ENCODE measurements at regions not wholly inside any gene's neighbourhood (a gene's known extent, or its start where the extent isn't known, plus 50 kb on each side); places are given as distances from the start of the nearest gene placed in this dataset.

DNA sequence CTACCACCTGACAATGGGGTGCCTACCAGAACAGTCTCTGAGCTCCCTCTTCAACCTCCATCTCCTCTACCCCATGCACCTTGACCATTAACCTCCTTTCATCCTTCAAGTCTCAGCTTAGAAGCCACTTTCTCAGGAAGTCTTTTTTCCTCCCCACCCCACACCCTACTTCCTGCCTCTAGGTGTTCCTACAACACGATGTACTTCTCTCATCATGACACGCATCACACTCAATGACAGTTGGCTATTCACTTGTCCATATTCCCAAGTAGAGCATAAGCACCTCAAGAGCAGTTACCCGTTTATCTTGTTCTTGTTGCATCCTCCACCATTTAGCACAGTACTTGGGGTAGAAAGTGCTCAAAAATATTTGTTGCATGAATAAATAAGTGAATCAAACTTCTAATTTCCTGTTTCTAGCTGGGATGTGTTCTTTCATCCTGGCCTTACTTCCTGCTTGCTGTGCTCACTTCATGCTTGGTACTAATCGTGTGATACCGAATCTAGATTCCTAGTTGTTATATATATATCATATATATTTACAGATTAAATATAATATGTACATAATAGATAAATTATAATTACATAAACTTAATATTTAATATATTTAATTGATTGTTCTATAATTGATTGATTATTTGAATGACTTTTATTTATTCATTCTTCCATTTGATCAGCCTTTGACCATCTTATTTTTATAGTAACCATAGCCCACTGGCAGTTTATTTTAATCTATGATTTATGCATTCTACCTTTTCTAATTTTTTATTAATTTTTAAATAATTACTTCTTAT, 177.5 kb upstream of the TMEM45B start:
- Histone ChIP-seq H3K36me3 (no peaks in the 10 kb centered on the region), H3K4me3 (no peak overlapping the region), H3K27ac (no peak overlapping the region), H3K4me1 (no peaks in the 10 kb centered on the region), H3K9me3 (no peaks in the 10 kb centered on the region), H3K27me3 (no peaks in the 10 kb centered on the region)
- WGBS, 5 donors = 67 to 91% (median 78%) methylated on average over 5 of the region's 5 CpGs
- DNase-seq = no peak
- TF ChIP-seq POLR2AphosphoS5 (IDR thresholded peaks at IDR 0.05) (no peak), POLR2A (IDR thresholded peaks at IDR 0.05) (no peak), EP300 (IDR thresholded peaks at IDR 0.05) (no peak)
- TF ChIP-seq, protein P1, sequence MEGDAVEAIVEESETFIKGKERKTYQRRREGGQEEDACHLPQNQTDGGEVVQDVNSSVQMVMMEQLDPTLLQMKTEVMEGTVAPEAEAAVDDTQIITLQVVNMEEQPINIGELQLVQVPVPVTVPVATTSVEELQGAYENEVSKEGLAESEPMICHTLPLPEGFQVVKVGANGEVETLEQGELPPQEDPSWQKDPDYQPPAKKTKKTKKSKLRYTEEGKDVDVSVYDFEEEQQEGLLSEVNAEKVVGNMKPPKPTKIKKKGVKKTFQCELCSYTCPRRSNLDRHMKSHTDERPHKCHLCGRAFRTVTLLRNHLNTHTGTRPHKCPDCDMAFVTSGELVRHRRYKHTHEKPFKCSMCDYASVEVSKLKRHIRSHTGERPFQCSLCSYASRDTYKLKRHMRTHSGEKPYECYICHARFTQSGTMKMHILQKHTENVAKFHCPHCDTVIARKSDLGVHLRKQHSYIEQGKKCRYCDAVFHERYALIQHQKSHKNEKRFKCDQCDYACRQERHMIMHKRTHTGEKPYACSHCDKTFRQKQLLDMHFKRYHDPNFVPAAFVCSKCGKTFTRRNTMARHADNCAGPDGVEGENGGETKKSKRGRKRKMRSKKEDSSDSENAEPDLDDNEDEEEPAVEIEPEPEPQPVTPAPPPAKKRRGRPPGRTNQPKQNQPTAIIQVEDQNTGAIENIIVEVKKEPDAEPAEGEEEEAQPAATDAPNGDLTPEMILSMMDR (IDR thresholded peaks at IDR 0.05) = no peak
- intact Hi-C loops (cut with DNase I; ENCODE audit: low total_unique reads) = no loop called here

DNA sequence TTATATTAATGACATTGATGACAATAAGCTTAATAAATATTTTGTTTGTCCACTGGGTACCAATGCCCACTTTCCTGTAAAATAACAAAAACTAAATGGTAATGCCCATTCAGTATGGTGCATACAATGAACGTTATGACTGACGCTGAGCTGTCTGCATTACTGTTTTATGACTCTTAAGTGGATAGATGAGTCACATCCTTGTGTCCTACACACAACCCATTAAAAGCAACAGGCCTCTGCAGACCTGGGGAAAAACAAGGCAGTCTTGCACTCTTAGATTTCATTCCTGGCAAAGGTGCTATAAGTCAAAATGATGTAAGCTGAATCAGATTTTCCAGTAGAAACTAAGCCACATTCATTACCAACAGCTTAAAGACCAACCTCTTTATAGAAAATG, 176.3 kb upstream of the TMEM45B start:
- no peaks in the 10 kb centered on the region for H3K27me3 ChIP-seq
- no peaks in the 10 kb centered on the region for H3K4me1 ChIP-seq
- H3K4me3 ChIP-seq = no peak overlapping the region
- H3K36me3 ChIP-seq = no peaks in the 10 kb centered on the region
- WGBS, 5 donors = 60 to 90% (median 84%) methylated on average over 2 of the region's 2 CpGs
- no peaks in the 10 kb centered on the region for H3K9me3 ChIP-seq
- TF ChIP-seq POLR2AphosphoS5 (IDR thresholded peaks at IDR 0.05) (no peak), POLR2A (IDR thresholded peaks at IDR 0.05) (no peak), EP300 (IDR thresholded peaks at IDR 0.05) (no peak)
- TF ChIP-seq, protein P1 (IDR thresholded peaks at IDR 0.05) = no peak
- H3K27ac ChIP-seq = no peak overlapping the region
- DNase-seq = no peak
- intact Hi-C loops (cut with DNase I; ENCODE audit: low total_unique reads) = no loop called here

DNA sequence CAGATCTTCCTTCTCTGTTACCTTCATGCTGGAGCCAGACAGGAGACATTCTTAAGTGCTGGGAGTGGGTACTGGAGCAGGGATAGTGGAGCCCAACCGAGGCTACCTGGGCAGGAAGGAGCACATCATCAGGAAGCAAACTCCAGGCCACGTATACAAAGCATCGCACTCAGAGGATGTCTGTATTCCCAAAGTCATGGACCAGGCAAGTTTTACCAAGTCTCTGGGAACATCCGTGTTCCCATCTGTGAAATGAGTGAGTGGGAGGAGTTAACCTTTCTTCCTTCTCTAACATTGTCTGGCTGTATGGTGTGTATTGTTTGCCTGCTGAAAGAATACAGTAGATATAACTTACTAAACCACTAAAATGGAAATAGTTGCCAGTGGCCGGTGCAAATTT, 175.0 kb upstream of the TMEM45B start:
- TF ChIP-seq POLR2A (IDR thresholded peaks at IDR 0.05) = no peak
- TF ChIP-seq EP300 (IDR thresholded peaks at IDR 0.05) = no peak
- no peak for TF ChIP-seq POLR2AphosphoS5 (IDR thresholded peaks at IDR 0.05)
- TF ChIP-seq, protein P1 (IDR thresholded peaks at IDR 0.05) = no peak
- H3K27ac ChIP-seq = no peak overlapping the region
- WGBS, 5 donors = 64 to 79% (median 69%) methylated on average over 5 of the region's 5 CpGs
- no peaks in the 10 kb centered on the region for H3K36me3 ChIP-seq
- H3K4me3 ChIP-seq = no peak overlapping the region
- H3K4me1 ChIP-seq = no peaks in the 10 kb centered on the region
- no peaks in the 10 kb centered on the region for H3K27me3 ChIP-seq
- no peaks in the 10 kb centered on the region for H3K9me3 ChIP-seq
- DNase-seq = no peak
- intact Hi-C loops (cut with DNase I; ENCODE audit: low total_unique reads) = no loop called here

DNA sequence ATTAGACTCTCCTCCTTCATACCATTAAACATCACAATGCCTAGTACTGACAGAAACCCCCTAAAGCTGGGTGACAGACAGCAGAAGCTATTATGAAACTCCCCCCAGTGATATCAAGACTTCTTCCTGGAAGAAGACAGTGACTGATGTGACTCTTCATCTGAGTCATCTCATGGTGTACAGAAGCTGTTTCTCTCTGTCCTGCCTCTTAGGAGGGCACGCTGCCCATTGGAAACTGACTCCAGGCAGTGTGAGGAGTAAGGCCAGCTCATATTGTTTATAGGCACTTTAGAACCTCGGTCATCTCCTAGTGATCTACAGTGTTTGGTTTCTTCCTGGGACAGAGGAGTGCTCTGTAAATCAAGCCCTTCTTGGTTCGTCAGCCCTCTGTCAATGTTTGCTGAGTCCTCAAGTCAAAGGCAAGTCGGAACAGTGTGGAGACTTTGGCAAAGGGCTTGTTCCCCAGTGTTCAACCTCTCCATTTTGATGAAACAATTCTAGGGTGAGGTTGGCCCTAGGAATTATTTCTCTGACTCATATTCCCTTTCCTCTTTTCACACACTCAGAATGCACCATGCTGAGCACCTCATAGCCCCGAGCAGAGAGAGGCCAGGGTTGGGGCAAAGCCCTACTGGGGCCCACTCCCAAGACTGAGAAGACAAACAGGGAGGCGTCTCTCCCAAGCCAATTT, 172.5 kb upstream of the TMEM45B start:
- H3K36me3 ChIP-seq = no peaks in the 10 kb centered on the region
- WGBS, 5 donors = 58 to 78% (median 68%) methylated on average over 6 of the region's 6 CpGs
- H3K27ac ChIP-seq = no peak overlapping the region

More for the DNA sequence above, 172.5 kb upstream of the TMEM45B start:
- Histone ChIP-seq H3K4me3 (no peak overlapping the region), H3K27me3 (no peaks in the 10 kb centered on the region), H3K4me1 (no peaks in the 10 kb centered on the region), H3K9me3 (no peaks in the 10 kb centered on the region)
- no peak for DNase-seq
- TF ChIP-seq POLR2AphosphoS5 (IDR thresholded peaks at IDR 0.05) (no peak), POLR2A (IDR thresholded peaks at IDR 0.05) (no peak)
- TF ChIP-seq, protein P1 (IDR thresholded peaks at IDR 0.05) = no peak
- intact Hi-C loops (cut with DNase I; ENCODE audit: low total_unique reads) = no loop called here

All from stomach (tissue), 8 donors.